Stomach smooth muscle (tissue), 2 donors: ENCODE measurements at regions not wholly inside any gene's neighbourhood (a gene's known extent, or its start where the extent isn't known, plus 50 kb on each side); places are given as distances from the start of the nearest gene placed in this dataset.

Source experiments
- H3K27ac ChIP-seq: one replicate; pipeline ENCODE4 v1.7.0; 2013; ENCODE audit warnings: mild to moderate bottlenecking, low read length, inconsistent platforms
- H3K27me3 ChIP-seq, 2 donors: one replicate each; pipeline ENCODE4 v1.7.0; 2013; ENCODE audit warnings: low read length in 2 of 2; ENCODE audit not compliant: insufficient read depth in 2 of 2, control insufficient read depth in 1 of 2
- H3K36me3 ChIP-seq, 2 donors: one replicate each; pipeline ENCODE4 v1.7.0; 2013; ENCODE audit warnings: low read length in 2 of 2; ENCODE audit not compliant: control insufficient read depth in 2 of 2, insufficient read depth in 2 of 2
- H3K4me1 ChIP-seq: one replicate; pipeline ENCODE4 v1.7.0; 2013; ENCODE audit warnings: low read length; ENCODE audit not compliant: control insufficient read depth, insufficient read depth
- H3K4me3 ChIP-seq, 2 donors: one replicate each; pipeline ENCODE4 v1.7.0; 2013; ENCODE audit warnings: low read length in 2 of 2
- H3K9ac ChIP-seq, 2 donors: one replicate each; pipeline ENCODE4 v1.7.0; 2013; ENCODE audit warnings: low read length in 2 of 2, mild to moderate bottlenecking in 1 of 2
- H3K9me3 ChIP-seq, 2 donors: one replicate each; pipeline ENCODE4 v1.7.0; 2013; ENCODE audit warnings: low read length in 2 of 2; ENCODE audit not compliant: control insufficient read depth in 2 of 2
- donor health status: healthy.
- donor health status: Pancreatic carcinoma.

DNA sequence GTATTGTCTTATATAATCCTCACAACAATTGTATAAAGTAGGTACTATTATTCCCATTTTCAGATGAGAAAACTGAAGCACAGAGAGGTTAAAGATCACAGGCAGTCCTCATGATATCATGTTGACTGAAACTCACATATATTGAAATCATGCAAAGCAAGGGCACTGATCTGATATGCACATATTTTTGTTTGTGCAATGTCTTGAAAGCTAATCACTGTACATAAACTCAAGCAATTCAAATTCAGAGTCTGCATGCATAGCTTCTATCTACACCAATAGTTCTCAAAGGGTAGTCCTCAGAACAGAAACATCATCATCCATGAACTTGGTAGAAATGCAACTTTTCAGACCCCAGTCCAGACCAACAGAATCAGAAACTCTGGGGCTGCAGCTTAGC lies 119.2 kb upstream of the STT3B start:
- H3K27ac ChIP-seq = no peak overlapping the region
- H3K36me3 ChIP-seq = no peaks in the 10 kb centered on the region
- no peak overlapping the region for H3K9ac ChIP-seq
- H3K27me3 ChIP-seq = no peaks in the 10 kb centered on the region
- no peaks in the 10 kb centered on the region for H3K9me3 ChIP-seq
- H3K4me1 ChIP-seq = no peaks in the 10 kb centered on the region
- no peak overlapping the region for H3K4me3 ChIP-seq

DNA sequence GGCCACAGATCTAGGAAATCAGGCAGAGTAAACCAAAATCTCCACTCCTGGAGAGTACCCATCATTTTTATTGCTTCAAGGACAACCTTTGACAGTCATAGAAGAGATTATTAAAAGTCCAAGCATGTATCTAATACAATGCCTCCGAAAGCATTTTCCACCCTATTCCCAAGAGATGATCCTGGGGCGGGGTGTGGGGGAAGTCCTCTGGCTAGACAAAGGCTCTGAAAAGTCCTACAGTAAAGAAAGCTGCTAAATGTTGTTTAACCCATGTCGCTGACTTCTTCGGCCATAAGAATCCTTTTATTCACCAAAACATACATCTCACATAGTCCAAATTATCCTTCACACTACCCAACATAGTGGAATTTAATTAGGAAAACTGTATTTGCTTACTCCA lies 115.7 kb upstream of the STT3B start:
- Histone ChIP-seq H3K4me1 (no peaks in the 10 kb centered on the region), H3K9me3 (no peaks in the 10 kb centered on the region), H3K27me3 (no peaks in the 10 kb centered on the region), H3K36me3 (no peaks in the 10 kb centered on the region), H3K4me3 (no peak overlapping the region), H3K27ac (no peak overlapping the region), H3K9ac (no peak overlapping the region)

GRCh38 chr3:31417486-31417885 lies 115.2 kb upstream of the STT3B start:
- Histone ChIP-seq H3K36me3 (no peaks in the 10 kb centered on the region), H3K27me3 (no peaks in the 10 kb centered on the region), H3K9me3 (no peaks in the 10 kb centered on the region), H3K4me1 (no peaks in the 10 kb centered on the region), H3K4me3 (no peak overlapping the region), H3K27ac (no peak overlapping the region), H3K9ac (no peak overlapping the region)

- no peak overlapping the region for H3K4me3 ChIP-seq
- no peaks in the 10 kb centered on the region for H3K4me1 ChIP-seq
- H3K27me3 ChIP-seq = no peaks in the 10 kb centered on the region
- peaks cover 0 to 2% of the 10 kb centered on the region in 2 donors for H3K9me3 ChIP-seq
- H3K27ac ChIP-seq = no peak overlapping the region
- H3K9ac ChIP-seq = no peak overlapping the region
- H3K36me3 ChIP-seq = no peaks in the 10 kb centered on the region
Measured at GRCh38 chr3:31420311-31420710, 112.4 kb upstream of the STT3B start.

GRCh38 chr3:31421314-31422048 lies 111.2 kb upstream of the STT3B start:
- Histone ChIP-seq H3K4me3 (no peak overlapping the region), H3K9me3 (peaks cover 0 to 3% of the 10 kb centered on the region in 2 donors), H3K27me3 (no peaks in the 10 kb centered on the region), H3K36me3 (no peaks in the 10 kb centered on the region), H3K4me1 (no peaks in the 10 kb centered on the region), H3K9ac (no peak overlapping the region), H3K27ac (no peak overlapping the region)

GRCh38 chr3:31422237-31422636 lies 110.5 kb upstream of the STT3B start:
- Histone ChIP-seq H3K27me3 (no peaks in the 10 kb centered on the region), H3K9me3 (peaks cover 0 to 3% of the 10 kb centered on the region in 2 donors), H3K36me3 (no peaks in the 10 kb centered on the region), H3K9ac (no peak overlapping the region), H3K27ac (no peak overlapping the region), H3K4me3 (no peak overlapping the region), H3K4me1 (no peaks in the 10 kb centered on the region)

DNA sequence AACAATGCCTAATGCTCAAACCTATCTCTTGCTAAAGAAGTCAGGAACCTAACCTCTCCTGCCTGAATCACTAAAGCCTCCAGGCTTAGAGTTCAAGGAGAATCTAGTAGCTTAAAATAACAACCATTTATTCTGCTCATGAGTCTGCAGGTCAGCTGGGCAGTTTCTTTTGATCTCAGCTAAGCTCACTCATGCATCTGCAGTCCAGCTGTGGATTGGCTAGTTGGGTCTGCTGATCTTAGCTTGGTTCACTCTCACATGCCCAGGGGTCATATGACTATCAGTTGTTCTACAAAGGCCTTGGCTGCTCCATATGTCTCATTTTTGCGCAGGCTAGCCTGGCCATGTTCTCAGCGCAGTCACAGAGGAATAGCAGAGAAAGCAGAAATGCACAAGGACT lies 109.2 kb upstream of the STT3B start:
- Histone ChIP-seq H3K9me3 (peaks cover 0 to 3% of the 10 kb centered on the region in 2 donors), H3K4me3 (no peak overlapping the region), H3K9ac (no peak overlapping the region), H3K27me3 (no peaks in the 10 kb centered on the region), H3K36me3 (no peaks in the 10 kb centered on the region), H3K27ac (no peak overlapping the region), H3K4me1 (no peaks in the 10 kb centered on the region)

DNA sequence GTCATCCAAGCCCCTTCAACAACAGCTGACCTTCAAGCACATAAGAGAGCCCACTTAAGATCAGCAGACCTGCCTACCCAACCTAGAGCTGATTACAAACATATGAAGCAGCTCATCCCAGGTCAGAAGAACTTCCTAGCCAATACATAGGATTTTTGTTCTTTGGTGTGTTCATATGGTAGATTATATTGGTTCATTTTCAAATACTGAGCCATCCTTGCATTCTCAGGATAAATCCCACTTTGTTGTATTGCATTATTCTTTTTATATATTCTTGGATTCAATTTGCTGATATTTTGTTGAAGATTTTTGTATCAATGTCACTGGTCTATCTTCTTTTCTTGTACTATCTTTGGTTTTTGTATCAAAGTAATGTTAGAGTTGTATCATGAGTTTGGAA lies 107.3 kb upstream of the STT3B start:
- H3K9me3 ChIP-seq = peaks cover 0 to 8% of the 10 kb centered on the region in 2 donors
- H3K4me3 ChIP-seq = no peak overlapping the region
- no peaks in the 10 kb centered on the region for H3K27me3 ChIP-seq
- no peak overlapping the region for H3K9ac ChIP-seq
- H3K27ac ChIP-seq = no peak overlapping the region
- no peaks in the 10 kb centered on the region for H3K4me1 ChIP-seq
- no peaks in the 10 kb centered on the region for H3K36me3 ChIP-seq

GRCh38 chr3:31427623-31428022 lies 105.1 kb upstream of the STT3B start:
- H3K4me1 ChIP-seq = no peaks in the 10 kb centered on the region
- no peaks in the 10 kb centered on the region for H3K27me3 ChIP-seq
- H3K9me3 ChIP-seq = peaks cover 0 to 8% of the 10 kb centered on the region in 2 donors
- no peak overlapping the region for H3K27ac ChIP-seq
- H3K4me3 ChIP-seq = no peak overlapping the region
- H3K36me3 ChIP-seq = no peaks in the 10 kb centered on the region
- no peak overlapping the region for H3K9ac ChIP-seq

GRCh38 chr3:31431321-31431720 lies 101.4 kb upstream of the STT3B start:
- Histone ChIP-seq H3K4me1 (no peaks in the 10 kb centered on the region), H3K27me3 (no peaks in the 10 kb centered on the region), H3K9ac (no peak overlapping the region), H3K4me3 (no peak overlapping the region), H3K27ac (no peak overlapping the region), H3K36me3 (no peaks in the 10 kb centered on the region), H3K9me3 (peaks cover 0 to 10% of the 10 kb centered on the region in 2 donors)

DNA sequence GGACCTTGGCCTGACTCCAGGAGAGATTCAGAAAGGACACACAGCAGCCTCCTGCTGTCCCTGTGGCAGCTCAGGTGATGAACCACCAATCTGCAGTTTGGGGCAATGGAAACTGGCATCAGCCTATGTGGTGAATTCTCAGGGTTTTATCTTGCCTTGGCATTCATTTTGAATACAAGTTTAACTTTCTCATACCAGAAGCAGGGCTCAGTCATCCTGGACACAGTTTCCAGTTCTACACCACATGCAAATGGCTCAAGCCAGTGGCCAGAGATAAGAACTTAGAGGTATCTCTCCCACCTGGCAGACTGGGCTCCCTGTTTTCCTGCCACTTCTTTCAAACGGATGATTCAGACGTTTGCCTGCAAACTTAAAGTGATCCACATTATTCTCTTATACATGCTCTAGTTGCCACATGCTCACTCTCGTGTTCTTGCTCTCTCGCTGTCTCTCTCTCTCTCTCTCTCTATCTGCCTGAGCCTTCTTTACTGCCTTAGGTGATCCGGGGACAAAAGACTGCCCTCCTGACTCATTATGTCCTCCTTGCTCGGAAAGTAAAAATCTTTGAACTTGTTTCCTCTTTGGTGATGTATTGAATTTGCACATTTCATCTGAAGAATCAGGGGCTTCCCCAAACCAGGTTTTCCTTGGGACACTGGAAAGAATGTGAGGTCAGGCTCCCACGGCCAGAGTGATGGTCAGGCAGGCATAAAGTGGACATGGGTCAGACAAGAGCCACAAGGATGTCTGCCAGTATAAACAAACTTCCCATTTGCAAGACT lies 99.6 kb upstream of the STT3B start:
- Histone ChIP-seq H3K36me3 (no peaks in the 10 kb centered on the region), H3K4me3 (no peak overlapping the region), H3K4me1 (no peaks in the 10 kb centered on the region), H3K27me3 (no peaks in the 10 kb centered on the region), H3K9me3 (peaks cover 5 to 13% of the 10 kb centered on the region in 2 donors), H3K27ac (no peak overlapping the region), H3K9ac (no peak overlapping the region)
